HG03460 (cell line): ENCODE measurements at regions not wholly inside any gene's neighbourhood (a gene's known extent, or its start where the extent isn't known, plus 50 kb on each side); places are given as distances from the start of the nearest gene placed in this dataset.

Experiments used
- ATAC-seq: cut with Tn5 transposase; IDR thresholded peaks from one replicate; pipeline ENCODE4 v1.9.1; 2021; ENCODE audit not compliant: unreplicated experiment

DNA sequence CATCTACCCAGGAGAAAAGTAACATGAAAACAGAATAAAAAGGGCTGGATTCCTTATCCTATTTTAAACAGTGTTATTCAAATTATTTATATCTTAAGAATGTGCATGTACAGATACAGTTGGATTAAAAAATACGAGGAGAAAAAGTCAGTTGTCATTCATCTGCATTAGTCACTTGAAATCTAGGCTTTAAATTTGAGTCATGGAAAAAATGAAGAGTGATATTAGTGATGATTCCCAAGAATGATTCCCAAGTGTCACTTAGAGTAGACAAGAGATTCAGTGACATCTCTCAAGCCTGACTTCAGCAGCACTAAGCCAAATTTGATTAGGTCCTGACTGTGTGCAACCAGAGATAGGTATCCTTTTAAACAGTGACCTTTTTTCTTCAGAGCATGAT is 394.2 kb downstream of the IRS1 start:
- ATAC-seq = no peak

DNA sequence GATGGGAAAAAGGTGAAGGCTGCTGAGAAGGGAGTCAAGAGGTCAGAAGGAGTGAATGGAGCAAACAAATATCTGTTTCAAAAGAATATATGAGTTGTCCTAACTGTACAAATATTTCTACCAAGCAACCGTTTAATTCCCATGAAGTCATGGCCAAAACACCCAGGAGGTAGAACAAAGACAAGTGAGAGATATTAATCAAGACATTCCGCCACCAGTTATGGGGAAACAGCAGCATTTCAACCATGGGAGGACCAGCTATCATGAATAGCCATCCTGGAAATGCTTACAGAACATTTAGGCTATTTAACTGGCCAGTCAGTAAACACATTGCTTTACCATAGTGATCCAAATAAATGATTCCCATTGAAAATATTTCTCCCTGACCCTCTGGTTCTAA is 396.3 kb downstream of the IRS1 start:
- no peak for ATAC-seq

DNA sequence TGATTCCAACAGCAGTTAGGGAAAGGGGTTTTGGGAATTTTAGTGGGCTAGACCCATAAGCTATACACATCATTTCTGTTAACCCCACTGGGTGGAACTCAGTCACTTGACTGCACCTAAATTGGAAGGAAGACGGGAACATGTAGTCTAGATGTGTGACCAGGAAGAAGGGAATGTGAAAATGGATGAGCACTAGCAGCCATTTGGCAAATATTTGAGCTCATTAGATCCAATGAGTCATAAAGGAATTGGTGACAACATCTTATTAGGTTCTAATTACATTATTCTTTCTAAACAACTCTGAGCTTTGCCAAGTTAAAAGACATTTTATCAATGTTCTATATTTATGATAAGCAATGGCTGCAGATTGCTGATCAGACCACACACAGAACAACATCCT is 400.6 kb downstream of the IRS1 start:
- no peak for ATAC-seq

DNA sequence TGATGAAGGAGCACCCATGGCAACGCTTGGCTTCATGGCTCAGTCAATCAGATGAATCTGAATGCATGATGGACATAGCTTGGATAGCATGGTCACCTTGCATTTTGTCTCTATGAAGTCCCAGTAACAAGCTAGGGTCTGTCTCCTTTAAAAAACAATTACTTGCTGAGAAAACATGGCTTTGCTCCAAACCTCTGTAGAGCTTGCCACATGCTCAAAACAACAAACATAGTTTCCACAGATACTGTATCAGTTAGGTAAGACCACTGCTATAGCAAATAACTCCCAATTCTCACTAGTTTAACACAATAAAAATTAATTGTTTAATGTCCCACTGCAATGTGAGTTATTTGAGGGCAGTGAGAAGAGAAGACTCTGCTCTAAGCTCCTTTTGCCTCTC is 401.0 kb downstream of the IRS1 start:
- no peak for ATAC-seq

DNA sequence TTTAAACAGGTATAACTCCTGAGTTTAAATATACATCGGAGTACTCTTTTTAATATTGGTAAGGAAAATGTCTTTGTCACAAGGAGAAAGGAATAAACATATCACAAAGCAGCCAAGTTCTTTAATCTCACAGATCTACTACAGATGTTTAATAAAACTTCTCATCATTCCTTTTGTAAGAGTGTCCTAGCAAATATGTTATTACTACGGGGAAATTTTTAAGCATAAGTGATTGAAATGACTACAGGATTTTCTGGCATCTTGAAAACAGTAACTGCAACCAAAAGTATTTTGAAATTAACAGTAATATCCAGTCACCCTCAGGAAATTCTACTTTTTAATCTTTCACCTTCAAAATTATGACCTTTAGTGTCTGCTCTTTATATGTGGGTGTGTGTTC is 403.1 kb downstream of the IRS1 start:
- ATAC-seq = no peak

GRCh38 chr2:226387499-226387942 is 412.1 kb downstream of the IRS1 start:
- ATAC-seq = no peak

DNA sequence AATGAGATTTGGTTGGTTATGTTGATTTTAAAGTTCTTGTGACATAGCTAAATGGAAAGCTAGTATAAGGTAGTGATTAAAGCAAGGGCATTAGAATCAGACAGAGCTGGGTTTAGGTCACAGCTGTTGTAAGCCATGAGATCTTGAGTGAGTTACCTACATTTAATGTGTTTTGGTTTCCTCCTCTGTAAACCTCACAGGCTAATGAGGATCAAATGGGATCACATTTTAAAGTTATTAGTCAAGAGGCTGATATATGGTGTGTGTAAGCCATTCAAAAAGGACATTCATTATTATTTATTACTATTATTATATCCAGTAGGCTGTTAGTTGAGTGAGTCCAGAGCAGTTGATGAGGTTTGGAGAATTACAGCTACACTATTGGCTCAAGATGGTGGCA is 416.2 kb downstream of the IRS1 start:
- ATAC-seq = no peak

DNA sequence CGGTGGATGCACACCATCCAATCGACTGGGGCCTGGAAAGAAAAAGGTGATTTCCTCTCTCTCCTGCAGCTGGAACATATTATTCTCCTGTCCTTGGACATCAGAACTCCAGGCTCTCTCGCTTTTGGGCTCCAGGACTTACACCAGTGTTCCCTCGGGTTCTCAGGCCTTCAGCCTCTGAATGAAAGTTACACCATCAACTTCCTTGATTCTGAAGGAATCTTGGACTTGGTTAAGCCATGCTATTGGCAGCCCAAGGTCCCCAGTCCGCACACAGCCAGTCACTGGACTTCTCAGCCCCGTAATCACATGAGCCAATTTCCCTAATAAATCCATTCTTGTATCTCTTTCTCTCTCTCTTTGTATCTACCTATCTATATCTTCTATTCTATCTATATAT is 418.9 kb downstream of the IRS1 start:
- ATAC-seq = no peak

- ATAC-seq = no peak
These were observed 420.6 kb downstream of the IRS1 start for GRCh38 chr2:226378753-226379705.

- no peak for ATAC-seq
These were observed 423.0 kb downstream of the IRS1 start for GRCh38 chr2:226376516-226377180.

DNA sequence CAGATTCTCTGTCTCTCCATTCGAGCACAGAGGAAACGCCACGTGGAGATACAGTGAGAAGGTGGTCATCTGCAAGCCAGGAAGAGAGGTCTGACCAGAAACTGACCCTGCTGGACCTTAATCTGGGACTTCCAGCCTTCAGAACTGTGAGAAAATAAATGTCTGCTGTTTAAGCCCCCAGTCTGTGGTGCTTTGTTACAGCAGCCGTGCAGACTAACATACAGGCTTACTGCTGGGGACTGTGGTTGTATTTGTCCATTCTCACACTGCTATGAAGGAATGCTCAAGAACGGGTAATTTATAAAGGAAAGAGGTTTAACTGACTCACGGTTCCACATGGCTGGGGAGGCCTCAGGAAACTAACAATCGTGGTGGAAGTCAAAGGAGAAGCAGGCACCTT is 432.7 kb downstream of the IRS1 start:
- no peak for ATAC-seq

DNA sequence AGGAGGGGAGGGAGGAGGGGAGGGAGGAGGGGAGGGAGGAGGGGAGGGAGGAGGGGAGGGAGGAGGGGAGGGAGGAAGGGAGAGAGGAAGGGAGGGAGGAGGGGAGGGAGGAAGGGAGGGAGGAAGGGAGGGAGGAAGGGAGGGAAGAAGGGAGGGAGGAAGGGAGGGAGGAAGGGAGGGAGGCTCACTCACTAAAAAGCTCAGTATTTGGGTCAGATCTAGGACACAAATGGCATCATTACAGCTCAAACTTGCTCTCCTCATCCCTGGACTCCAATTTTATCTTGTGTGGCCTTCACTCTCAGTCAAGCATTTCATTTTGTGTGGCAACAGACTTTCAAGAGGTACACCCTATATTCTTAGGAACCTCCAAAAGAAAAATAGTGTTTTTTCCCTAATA is 435.4 kb downstream of the IRS1 start:
- ATAC-seq = no peak

GRCh38 chr2:226362980-226363379 is 436.6 kb downstream of the IRS1 start:
- ATAC-seq = no peak

DNA sequence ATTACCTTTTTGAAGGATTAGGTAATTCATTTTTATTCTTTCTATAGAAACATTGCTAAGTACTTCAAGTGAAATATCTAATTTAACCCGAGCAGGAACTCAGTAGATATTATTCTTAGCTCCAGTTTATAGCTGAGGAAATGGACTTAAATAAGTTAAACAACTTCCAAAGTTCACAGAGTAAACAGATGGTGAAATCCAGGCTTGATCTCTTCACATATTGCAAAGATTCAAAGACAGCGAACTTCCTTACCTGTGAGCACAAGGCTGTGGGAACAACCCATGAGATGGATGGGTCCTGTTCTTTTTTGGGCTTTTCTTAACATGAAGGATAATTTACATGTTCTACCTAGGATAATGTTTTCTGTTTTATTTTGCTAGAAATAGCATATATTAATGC is 439.0 kb downstream of the IRS1 start:
- ATAC-seq = no peak

- ATAC-seq = no peak
These were observed 440.9 kb downstream of the IRS1 start for GRCh38 chr2:226358688-226359087.

GRCh38 chr2:226357816-226358215 is 441.8 kb downstream of the IRS1 start:
- no peak for ATAC-seq

- ATAC-seq = no peak
These were observed 444.0 kb downstream of the IRS1 start for GRCh38 chr2:226355600-226355999.

- ATAC-seq = no peak
These were observed 445.2 kb downstream of the IRS1 start for GRCh38 chr2:226354434-226354833.

DNA sequence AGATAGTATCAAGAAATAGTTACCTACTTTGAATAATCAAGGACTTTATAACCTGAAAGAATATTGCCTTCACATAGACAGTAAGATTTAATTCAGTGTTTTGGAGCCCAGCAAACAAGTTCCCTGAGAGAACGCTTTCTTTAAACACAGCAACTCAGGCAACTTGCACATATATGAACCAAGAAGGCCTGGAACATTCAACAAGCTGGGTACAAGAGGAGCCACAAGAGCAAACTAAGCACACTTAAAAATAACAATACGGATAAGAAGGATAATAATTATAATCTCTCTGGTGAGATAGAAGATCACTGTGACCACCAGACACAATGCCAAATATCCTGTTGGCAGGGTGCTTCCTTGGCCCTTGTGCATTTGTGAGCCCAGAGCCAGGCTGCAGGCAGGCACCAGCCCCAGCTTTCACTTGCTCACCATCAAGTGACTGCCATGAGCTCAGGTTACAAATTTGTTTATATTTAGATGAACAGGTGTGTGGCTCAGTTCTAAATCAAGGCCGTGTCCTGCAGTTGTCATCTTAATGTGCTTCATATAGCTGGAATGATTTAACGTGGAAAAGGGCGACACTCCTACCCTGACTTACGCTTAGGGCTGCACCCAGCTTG is 446.6 kb downstream of the IRS1 start:
- no peak for ATAC-seq

- no peak for ATAC-seq
These were observed 447.9 kb downstream of the IRS1 start for GRCh38 chr2:226351711-226352110.

GRCh38 chr2:226339616-226340015 is 460.0 kb downstream of the IRS1 start:
- ATAC-seq = no peak

DNA sequence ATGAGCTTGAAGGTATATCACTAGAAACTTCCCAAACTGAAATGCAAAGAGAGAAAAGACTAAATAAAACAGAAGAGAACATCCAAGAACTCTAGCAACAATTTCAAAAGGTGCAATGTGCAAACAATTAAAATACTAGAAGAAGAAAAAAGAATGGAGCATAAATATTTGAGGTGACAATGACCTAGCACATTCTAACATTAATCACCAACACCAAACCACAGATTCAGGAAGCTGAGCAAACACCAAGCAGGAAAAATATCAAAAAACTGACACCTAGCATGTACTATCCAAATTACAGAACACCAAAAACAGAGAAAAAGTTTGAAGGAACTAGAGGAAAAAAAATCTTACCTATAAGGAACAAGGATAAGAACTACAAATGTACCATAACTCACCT is 460.8 kb downstream of the IRS1 start:
- no peak for ATAC-seq
